Calu3 (cell line): ENCODE measurements at regions not wholly inside any gene's neighbourhood (a gene's known extent, or its start where the extent isn't known, plus 50 kb on each side); places are given as distances from the start of the nearest gene placed in this dataset.

Experiments
- BruUV-seq: library from RNA; stranded (reverse); fragments of 400-500 nt; replicated peaks from 2 replicates; lab custom pipeline; 2021; lab: Mats Ljungman, UMichigan
- CTCF ChIA-PET: fragments of 300-600 bp; sonication (Branson Sonifier 250); formaldehyde crosslinking; loops from one replicate; lab custom pipeline; 2022; ENCODE audit warnings: antibody characterized with exemption; lab: Charles Lee
- DNase-seq: peaks from one replicate; pipeline ENCODE4 v3.0.0; 2022
- H3K27ac Mint-ChIP-seq: one replicate; pipeline ENCODE4 v1.8.0; 2022; ENCODE audit warnings: mixed read lengths; ENCODE audit not compliant: unreplicated experiment
- H3K27me3 Mint-ChIP-seq: one replicate; pipeline ENCODE4 v1.8.0; 2022; ENCODE audit warnings: mixed read lengths; ENCODE audit not compliant: unreplicated experiment
- H3K36me3 Mint-ChIP-seq: one replicate; pipeline ENCODE4 v1.8.0; 2022; ENCODE audit warnings: mild to moderate bottlenecking, moderate library complexity, mixed read lengths; ENCODE audit not compliant: insufficient read depth, unreplicated experiment
- H3K4me1 Mint-ChIP-seq: one replicate; pipeline ENCODE4 v1.8.0; 2022; ENCODE audit warnings: mild to moderate bottlenecking, low read depth, mixed read lengths; ENCODE audit not compliant: unreplicated experiment
- H3K4me3 Mint-ChIP-seq: one replicate; pipeline ENCODE4 v1.8.0; 2022; ENCODE audit warnings: mild to moderate bottlenecking, low read depth, moderate library complexity, mixed read lengths; ENCODE audit not compliant: unreplicated experiment
- H3K9me3 Mint-ChIP-seq: one replicate; pipeline ENCODE4 v1.8.0; 2022; ENCODE audit warnings: low read depth, mixed read lengths; ENCODE audit not compliant: unreplicated experiment
- CTCF ChIP-seq: fragments of 200-600 bp; IDR thresholded peaks from one replicate; pipeline ENCODE4 v1.8.0; 2022; ENCODE audit warnings: antibody characterized with exemption; ENCODE audit not compliant: unreplicated experiment
- intact Hi-C: fragments of 100-400 bp; cut with micrococcal nuclease; formaldehyde crosslinking; loops from one replicate; pipeline ENCODE4 v1.10.0; 2022; ENCODE audit not compliant: unreplicated experiment

GRCh38 chr10:128466831-128467371 is 340.7 kb upstream of the MKI67 start:
- TF ChIP-seq CTCF = no peak
- Mint-ChIP-seq H3K4me1 (no peaks in the 10 kb centered on the region), H3K27me3 (no peaks in the 10 kb centered on the region), H3K9me3 (peaks cover 4% of the 10 kb centered on the region), H3K27ac (no peak overlapping the region), H3K4me3 (no peak overlapping the region), H3K36me3 (no peaks in the 10 kb centered on the region)
- DNase-seq = no peak
- BruUV-seq = no TSS peak
- intact Hi-C loops = no loop called here
- CTCF ChIA-PET = no interaction called here

GRCh38 chr10:128468462-128468861 is 342.2 kb upstream of the MKI67 start:
- Mint-ChIP-seq H3K36me3 (no peaks in the 10 kb centered on the region), H3K27ac (no peak overlapping the region), H3K27me3 (no peaks in the 10 kb centered on the region), H3K9me3 (peaks cover 6% of the 10 kb centered on the region), H3K4me3 (no peak overlapping the region), H3K4me1 (no peaks in the 10 kb centered on the region)
- DNase-seq = no peak
- CTCF ChIA-PET = no interaction called here
- intact Hi-C loops = no loop called here
- no TSS peak for BruUV-seq
- TF ChIP-seq CTCF = no peak

- peaks cover 6% of the 10 kb centered on the region for H3K9me3 Mint-ChIP-seq
Measured at GRCh38 chr10:128469515-128469914, 343.3 kb upstream of the MKI67 start.

GRCh38 chr10:128470321-128470965 is 344.2 kb upstream of the MKI67 start:
- CTCF ChIA-PET = no interaction called here
- DNase-seq = no peak

More at GRCh38 chr10:128469515-128469914, 343.3 kb upstream of the MKI67 start:
- Mint-ChIP-seq H3K27me3 (no peaks in the 10 kb centered on the region), H3K4me3 (no peak overlapping the region), H3K4me1 (no peaks in the 10 kb centered on the region), H3K36me3 (no peaks in the 10 kb centered on the region), H3K27ac (no peak overlapping the region)
- no peak for TF ChIP-seq CTCF
- DNase-seq = no peak
- CTCF ChIA-PET = no interaction called here
- BruUV-seq = no TSS peak
- intact Hi-C loops = no loop called here

More at GRCh38 chr10:128470321-128470965, 344.2 kb upstream of the MKI67 start:
- intact Hi-C loops = no loop called here
- no peak for TF ChIP-seq CTCF
- no peaks in the 10 kb centered on the region for H3K27me3 Mint-ChIP-seq
- H3K27ac Mint-ChIP-seq = no peak overlapping the region
- no peaks in the 10 kb centered on the region for H3K4me1 Mint-ChIP-seq
- no TSS peak for BruUV-seq
- no peaks in the 10 kb centered on the region for H3K36me3 Mint-ChIP-seq
- peaks cover 6% of the 10 kb centered on the region for H3K9me3 Mint-ChIP-seq
- H3K4me3 Mint-ChIP-seq = no peak overlapping the region
